Esophagus squamous epithelium (tissue), 4 donors: ENCODE measurements at regions not wholly inside any gene's neighbourhood (a gene's known extent, or its start where the extent isn't known, plus 50 kb on each side); places are given as distances from the start of the nearest gene placed in this dataset.

ENCODE experiments used
- POLR2A ChIP-seq, 4 donors: fragments of 450-650 bp; IDR thresholded peaks; one replicate each; pipeline ENCODE4 v1.6.1; 2017; ENCODE audit warnings: antibody characterized with exemption in 4 of 4, mild to moderate bottlenecking in 4 of 4, moderate library complexity in 3 of 4
- TF ChIP-seq, protein P1 (sequence below), 6 experiments: fragments of 450-650 bp in 4 of 6; fragments of 200-600 bp in 2 of 6; sonication (generic) in 2 of 6; IDR thresholded peaks; one replicate each; pipeline ENCODE4 v1.5.1; 2016 to 2019; ENCODE audit warnings: antibody characterized with exemption in 6 of 6, mild to moderate bottlenecking in 4 of 6, moderate library complexity in 4 of 6

DNA sequence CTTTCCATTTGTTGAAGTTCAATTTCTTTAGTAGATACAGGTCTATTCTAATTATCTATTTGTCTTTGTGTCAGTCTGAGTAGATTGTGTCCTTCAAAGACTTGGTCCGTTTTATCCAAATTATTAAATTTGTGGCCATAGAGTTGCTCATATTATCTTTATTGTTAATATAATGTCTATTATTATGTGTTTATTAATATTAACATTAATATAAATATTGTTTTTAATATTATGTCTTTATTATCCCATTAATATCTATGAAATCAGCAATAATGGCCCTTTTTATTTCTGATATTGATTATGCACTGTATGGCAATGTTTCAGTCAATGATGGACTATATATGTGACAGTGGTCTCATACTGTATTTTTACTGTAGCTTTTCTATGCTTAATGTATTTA, 2067.3 kb upstream of the AGA start:
- TF ChIP-seq, protein P1, sequence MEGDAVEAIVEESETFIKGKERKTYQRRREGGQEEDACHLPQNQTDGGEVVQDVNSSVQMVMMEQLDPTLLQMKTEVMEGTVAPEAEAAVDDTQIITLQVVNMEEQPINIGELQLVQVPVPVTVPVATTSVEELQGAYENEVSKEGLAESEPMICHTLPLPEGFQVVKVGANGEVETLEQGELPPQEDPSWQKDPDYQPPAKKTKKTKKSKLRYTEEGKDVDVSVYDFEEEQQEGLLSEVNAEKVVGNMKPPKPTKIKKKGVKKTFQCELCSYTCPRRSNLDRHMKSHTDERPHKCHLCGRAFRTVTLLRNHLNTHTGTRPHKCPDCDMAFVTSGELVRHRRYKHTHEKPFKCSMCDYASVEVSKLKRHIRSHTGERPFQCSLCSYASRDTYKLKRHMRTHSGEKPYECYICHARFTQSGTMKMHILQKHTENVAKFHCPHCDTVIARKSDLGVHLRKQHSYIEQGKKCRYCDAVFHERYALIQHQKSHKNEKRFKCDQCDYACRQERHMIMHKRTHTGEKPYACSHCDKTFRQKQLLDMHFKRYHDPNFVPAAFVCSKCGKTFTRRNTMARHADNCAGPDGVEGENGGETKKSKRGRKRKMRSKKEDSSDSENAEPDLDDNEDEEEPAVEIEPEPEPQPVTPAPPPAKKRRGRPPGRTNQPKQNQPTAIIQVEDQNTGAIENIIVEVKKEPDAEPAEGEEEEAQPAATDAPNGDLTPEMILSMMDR (IDR thresholded peaks at IDR 0.05) = no peak
- no peak for TF ChIP-seq POLR2A (IDR thresholded peaks at IDR 0.05)
